Stimulated activated CD8-positive, alpha-beta memory T cell treated with anti-CD3 and anti-CD28 coated beads, Interleukin-2, amount 100 ng/mL, for 1 hour (primary cell): ENCODE measurements at regions not wholly inside any gene's neighbourhood (a gene's known extent, or its start where the extent isn't known, plus 50 kb on each side); places are given as distances from the start of the nearest gene placed in this dataset.
"Not testable (repeated sequence)": the region's sequence is repeated elsewhere in the genome, so short reads cannot be mapped to it uniquely, and the experiment has no call there.

Source experiments
- DNase-seq, 2 donors: peaks; one replicate each; pipeline ENCODE4 v3.0.0-alpha.2; 2020; ENCODE audit warnings: low read depth in 2 of 2

DNA sequence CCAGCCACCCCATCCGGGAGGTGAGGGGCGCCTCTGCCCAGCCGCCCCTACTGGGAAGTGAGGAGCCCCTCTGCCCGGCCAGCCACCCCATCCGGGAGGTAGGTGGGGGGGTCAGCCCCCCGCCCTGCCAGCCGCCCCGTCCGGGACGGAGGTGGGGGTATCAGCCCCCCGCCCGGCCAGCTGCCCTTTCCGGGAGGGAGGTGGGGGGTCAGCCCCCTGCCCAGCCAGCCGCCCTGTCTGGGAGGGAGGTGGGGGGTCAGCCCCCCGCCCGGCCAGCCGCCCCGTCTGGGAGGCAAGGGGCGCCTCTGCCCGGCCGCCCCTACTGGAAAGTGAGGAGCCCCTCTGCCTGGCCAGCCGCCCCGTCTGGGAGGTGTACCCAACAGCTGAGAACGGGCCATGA is 299.4 kb upstream of the RORB start:
- DNase-seq, result not testable (repeated sequence)

GRCh38 chr9:74205056-74205455 is 292.1 kb upstream of the RORB start:
- no peak for DNase-seq

DNA sequence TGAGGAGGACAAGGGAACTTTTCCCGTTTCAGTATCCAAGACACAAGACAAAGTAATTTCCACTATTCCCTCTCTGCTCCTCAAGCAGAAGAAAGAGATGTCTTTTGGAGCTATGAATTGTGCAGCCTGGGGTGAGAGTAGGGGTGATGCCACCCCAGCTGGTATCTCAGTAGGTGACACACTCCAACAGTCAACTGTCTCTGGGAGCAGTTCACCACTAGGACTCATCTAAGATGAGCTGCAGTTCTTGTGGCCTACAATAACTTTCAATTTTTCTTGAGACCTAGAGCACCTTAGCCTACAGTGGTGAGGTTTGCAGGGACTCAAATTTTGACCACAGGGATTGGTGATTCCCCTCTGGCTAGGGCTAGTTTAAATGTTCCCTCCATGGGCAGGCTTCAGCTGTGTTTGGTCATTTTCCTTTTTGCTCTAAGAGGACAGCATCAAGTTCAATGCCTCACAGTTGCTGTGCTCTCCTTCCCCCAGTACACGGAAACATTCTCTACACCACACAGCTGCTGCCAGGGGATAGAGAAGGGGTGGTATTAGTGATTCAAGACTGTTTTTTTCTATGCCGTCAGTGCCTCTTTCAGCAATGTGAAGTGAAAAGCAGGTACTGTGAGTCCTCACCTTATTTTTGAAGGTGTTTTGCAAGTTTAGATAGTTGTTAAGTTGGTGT is 278.6 kb upstream of the RORB start:
- DNase-seq, result no peak

GRCh38 chr9:74220327-74220726 is 276.8 kb upstream of the RORB start:
- no peak for DNase-seq

DNA sequence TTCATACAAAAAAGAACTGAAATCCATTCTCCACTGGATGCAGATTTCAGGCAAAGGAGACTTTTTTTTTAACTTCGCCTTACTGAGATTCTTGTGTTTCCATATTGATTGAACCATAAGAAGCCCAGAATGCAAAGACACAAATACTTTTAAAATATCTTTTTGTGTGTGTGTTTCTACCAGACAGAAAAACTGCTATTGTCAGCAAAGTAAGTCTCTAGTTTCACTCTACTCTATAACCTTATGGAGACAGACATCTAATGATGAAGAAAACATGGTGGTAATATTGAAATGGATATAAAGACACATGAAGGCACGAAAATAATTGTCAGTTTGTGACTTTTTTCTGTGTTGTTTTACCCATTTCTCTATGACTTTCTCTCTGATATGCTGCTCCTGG is 260.3 kb upstream of the RORB start:
- DNase-seq, result no peak

DNA sequence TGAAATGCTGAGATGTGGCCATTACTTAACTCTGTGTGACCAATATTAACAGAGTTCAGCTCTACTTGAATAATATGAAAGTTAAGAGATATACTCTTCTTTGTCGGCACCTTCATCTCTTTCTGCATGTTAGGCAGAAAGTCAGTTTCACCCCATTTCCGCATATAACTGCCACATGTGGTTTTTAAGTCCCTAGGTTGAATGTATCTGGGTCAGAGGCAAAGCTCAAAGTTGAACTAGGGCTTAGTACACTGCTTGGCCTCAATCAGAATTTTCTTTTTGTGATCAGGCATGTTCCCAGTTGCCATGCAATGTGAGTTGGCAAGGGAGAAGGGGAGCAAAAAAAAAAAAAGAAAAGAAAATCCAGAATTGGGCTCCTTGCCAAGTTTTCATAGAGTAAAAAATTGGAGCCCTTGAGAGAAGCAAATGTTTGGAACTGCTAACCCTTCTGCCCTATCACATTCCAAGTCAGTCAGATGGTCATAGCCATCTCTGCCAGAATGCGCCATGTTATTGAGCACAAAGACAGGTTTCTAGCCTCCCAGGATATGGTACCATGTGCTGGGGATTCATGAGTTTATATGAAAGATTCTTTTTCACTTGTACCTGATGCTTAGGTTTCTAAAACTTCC is 251.2 kb upstream of the RORB start:
- DNase-seq, result no peak

DNA sequence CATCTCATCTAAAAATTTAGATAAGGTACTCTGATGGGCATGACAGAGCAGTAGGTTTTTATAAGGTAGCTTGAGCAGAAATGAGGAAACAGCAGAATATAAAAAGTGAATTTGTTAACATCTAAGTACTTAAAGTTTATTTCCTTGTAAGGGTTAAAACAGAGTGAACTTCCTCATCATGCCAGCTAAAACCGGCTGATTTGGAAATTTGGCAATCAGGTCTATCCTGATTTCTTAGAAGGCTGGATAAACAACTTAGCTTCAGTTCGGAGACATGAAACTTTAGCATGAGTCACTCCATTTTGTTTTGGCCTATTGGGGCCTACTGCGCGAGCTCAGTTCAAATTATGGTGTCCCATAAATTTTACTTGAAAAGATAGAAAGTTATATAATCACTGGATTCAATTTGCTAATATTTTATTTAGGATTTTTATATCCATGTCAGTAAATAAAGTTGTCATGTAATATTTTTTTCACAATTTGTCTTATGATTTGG is 241.6 kb upstream of the RORB start:
- DNase-seq, result no peak

- DNase-seq, result no peak
Measured at GRCh38 chr9:74275872-74276508, 221.1 kb upstream of the RORB start.

- DNase-seq, result peak in 1 of 2 donors; percentile 3
Measured at GRCh38 chr9:74277532-74277931, 219.6 kb upstream of the RORB start.

GRCh38 chr9:74281674-74282073 is 215.5 kb upstream of the RORB start:
- DNase-seq, result no peak

- no peak for DNase-seq
Measured at GRCh38 chr9:74282526-74283253, 214.4 kb upstream of the RORB start.

- no peak for DNase-seq
Measured at GRCh38 chr9:74284581-74285450, 212.3 kb upstream of the RORB start.

DNA sequence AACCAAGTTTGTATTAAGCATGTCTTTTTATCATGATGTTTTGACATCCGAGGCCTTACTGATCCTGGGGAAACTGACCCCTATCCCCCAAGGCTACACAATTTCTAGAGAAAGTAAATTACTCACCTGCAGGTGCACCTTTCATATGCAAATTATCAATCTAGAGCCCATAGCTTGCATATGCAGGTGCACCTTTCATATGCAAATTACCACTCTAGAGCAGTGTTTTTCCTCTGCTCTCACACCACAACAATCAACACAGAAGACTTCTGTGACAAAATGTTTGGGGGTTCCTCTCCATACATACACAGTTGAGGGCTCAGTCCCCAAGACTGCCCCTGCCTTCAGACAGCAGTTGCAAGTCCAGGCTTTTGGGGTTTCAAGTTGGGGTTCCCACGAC is 203.7 kb upstream of the RORB start:
- DNase-seq, result no peak

- no peak for DNase-seq
Measured at GRCh38 chr9:74303945-74304344, 193.2 kb upstream of the RORB start.

- no peak for DNase-seq
Measured at GRCh38 chr9:74304598-74304997, 192.5 kb upstream of the RORB start.

GRCh38 chr9:74309654-74310053 is 187.5 kb upstream of the RORB start:
- DNase-seq, result no peak

DNA sequence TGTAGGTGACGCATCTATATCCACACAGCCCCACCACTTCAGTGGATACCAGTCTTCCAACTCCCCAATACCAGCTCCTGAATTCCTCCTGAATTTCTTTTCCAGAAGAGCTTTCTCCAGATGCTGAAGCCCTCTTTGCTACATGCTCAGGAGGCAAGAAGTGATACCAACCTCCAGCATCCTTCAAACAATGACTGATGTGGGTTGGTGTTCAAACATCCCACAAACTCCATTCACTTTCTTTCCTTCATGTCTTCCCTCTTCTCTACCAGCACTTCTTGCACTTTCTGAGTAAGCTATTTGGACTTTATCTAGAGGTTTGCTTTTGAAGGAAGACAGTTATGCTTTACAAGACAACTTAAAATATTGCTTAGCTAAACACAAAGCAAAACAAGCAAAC is 179.9 kb upstream of the RORB start:
- DNase-seq, result no peak

DNA sequence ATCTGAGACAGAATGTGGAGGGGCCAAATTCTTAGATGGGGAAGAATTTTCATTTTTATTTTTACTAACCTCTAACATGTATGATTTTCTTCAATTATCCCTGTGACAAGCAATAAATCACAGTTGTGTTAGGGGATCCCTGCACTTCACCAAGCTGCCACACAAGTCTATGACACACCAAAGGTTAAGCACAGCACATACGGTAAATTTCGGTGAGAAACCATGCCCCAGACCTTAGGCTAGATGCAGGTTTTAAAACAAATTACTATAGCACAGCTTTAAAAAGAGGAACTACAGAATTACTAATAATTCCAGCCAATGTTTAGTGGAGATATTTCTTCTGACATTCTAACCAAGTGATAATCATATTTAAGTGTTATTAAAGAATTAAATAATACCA is 175.7 kb upstream of the RORB start:
- no peak for DNase-seq

DNA sequence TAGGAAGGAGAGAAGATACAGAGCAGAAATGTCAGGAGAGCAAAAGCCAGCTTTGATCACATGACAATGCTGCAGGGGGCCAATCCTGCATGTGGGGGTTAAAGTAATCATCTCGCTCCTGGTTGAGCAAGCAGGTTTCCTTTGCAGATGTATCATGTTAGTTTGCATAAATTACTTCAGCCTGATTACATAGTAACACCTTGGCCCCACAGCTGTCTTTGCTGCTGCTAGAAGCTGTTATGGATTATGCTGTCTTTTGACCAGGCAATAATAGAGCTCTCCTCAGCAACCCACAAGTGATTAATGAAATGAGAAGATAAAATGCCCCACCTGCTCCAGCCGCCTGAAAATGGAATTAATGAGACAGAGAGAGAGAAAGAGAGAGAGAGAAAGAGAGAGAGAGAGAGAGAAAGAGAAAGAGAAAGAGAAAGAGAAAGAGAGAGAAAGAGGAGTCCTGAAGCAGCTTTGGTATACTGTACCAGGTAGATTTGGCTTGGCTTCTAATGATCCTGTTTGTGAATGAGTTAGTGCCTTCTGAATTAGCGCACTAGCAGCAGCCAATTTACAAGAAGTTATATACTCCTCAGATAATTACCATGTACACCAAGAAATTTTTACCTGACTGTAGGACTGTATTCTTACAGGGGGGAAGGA is 174.3 kb upstream of the RORB start:
- no peak for DNase-seq

- DNase-seq, result no peak
Measured at GRCh38 chr9:74330487-74331214, 166.5 kb upstream of the RORB start.
